ENCODE measurements at regions not wholly inside any gene's neighbourhood (a gene's known extent, or its start where the extent isn't known, plus 50 kb on each side); places are given as distances from the start of the nearest gene placed in this dataset.

DNA sequence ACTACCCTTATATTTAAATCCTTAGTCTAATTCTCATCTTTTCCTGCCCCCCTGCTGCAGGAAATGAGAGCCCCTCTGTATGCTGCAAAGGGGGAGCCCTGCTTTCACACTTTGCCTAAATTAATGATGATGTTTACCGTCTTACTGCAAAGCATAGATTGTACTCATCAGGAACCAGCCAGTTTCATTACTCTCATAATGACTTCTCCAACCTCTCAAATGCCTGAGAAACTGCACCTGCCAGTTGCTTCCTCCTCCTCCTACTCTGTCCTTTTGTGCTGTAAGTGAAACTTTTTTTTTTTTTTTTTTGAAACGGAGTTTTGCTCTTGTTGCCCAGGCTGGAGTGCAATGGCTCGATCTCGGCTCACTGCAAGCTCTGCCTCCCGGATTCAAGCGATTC, 101.7 kb downstream of the ADSS2 start:
- H2AFZ ChIP-seq = no peak overlapping the region
- peaks cover 16% of the 10 kb centered on the region for H3K4me1 ChIP-seq (replicated peaks; ENCODE audit: insufficient read depth)
- POLR2A ChIA-PET (ENCODE audit: unreplicated experiment) = no interaction called here

DNA sequence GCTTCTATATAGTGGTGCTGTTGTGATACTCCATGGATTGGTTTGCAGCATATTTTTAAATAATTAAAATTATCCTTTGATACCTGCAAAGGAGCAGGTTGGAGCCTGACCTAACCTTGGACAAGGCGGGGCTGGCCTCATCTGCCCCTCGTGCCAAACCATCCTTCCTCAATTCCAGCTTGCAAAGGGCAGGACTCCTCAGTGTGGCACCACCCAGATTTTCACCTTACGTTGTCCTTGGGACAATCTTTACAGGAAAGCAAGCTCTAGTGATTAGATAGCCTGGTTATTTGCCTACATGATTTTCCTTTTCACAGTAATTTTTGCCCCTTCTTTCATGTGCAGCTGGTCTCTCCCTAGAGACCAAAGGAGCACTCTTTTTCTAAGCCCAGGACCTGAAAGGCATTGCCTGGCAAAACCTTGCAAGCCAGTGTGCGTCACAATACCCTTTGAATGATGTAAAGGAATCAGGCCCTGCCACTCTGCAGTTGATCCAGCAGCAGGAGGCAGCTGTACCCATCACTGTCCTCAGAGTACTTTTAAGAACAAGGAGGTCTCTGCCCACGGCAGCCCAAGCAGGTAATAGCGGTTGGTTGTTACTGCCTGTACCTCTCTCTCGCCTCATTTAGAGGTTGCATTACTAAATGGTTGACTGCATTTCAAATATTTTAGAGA, 99.4 kb downstream of the ADSS2 start:
- POLR2A ChIA-PET (ENCODE audit: unreplicated experiment) = interaction anchor here (0.6 kb wide), 1 partner anchor 247 kb away, joined by 9 read pairs; no protein-coding TSS in a partner anchor
- Histone ChIP-seq H3K4me3 (no peak overlapping the region), H3K9me2 (ENCODE audit: insufficient read depth) (no peaks in the 10 kb centered on the region), H3K4me1 (replicated peaks; ENCODE audit: insufficient read depth) (peaks cover 16% of the 10 kb centered on the region), H3K79me2 (ENCODE audit: low read depth) (no peaks in the 10 kb centered on the region), H3K4me2 (no peak overlapping the region), H3K36me3 (ENCODE audit: low read depth) (no peaks in the 10 kb centered on the region), H3K27ac (no peak overlapping the region), H3K27me3 (ENCODE audit: insufficient read depth, low read depth) (no peaks in the 10 kb centered on the region), H4K20me1 (ENCODE audit: insufficient read depth) (no peaks in the 10 kb centered on the region), H2AFZ (no peak overlapping the region), H3K9me3 (ENCODE audit: insufficient read depth, low read depth) (no peaks in the 10 kb centered on the region), H3F3A (ENCODE audit: insufficient read depth, low read depth) (peaks cover 6% of the 10 kb centered on the region)
- CTCF ChIA-PET = no interaction called here
- DNase-seq = no peak
- intact Hi-C loops (cut with micrococcal nuclease; ENCODE audit: unreplicated experiment) = loop anchor here (5.0 kb wide), 1 partner anchor 50 kb away; no protein-coding TSS in a partner anchor
- BruUV-seq (replicated peaks) = no TSS peak
- TF ChIP-seq, protein P1, sequence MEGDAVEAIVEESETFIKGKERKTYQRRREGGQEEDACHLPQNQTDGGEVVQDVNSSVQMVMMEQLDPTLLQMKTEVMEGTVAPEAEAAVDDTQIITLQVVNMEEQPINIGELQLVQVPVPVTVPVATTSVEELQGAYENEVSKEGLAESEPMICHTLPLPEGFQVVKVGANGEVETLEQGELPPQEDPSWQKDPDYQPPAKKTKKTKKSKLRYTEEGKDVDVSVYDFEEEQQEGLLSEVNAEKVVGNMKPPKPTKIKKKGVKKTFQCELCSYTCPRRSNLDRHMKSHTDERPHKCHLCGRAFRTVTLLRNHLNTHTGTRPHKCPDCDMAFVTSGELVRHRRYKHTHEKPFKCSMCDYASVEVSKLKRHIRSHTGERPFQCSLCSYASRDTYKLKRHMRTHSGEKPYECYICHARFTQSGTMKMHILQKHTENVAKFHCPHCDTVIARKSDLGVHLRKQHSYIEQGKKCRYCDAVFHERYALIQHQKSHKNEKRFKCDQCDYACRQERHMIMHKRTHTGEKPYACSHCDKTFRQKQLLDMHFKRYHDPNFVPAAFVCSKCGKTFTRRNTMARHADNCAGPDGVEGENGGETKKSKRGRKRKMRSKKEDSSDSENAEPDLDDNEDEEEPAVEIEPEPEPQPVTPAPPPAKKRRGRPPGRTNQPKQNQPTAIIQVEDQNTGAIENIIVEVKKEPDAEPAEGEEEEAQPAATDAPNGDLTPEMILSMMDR (conservative IDR thresholded peaks at IDR 0.05) = no peak

More for the DNA sequence above, 101.7 kb downstream of the ADSS2 start:
- no peaks in the 10 kb centered on the region for H4K20me1 ChIP-seq (ENCODE audit: insufficient read depth)
- no peaks in the 10 kb centered on the region for H3K36me3 ChIP-seq (ENCODE audit: low read depth)
- no peaks in the 10 kb centered on the region for H3K79me2 ChIP-seq (ENCODE audit: low read depth)
- no peak overlapping the region for H3K27ac ChIP-seq
- no peak for DNase-seq
- H3K9me2 ChIP-seq (ENCODE audit: insufficient read depth) = no peaks in the 10 kb centered on the region
- no TSS peak for BruUV-seq (replicated peaks)
- peaks cover 6% of the 10 kb centered on the region for H3F3A ChIP-seq (ENCODE audit: insufficient read depth, low read depth)
- TF ChIP-seq, protein P1 (conservative IDR thresholded peaks at IDR 0.05) = no peak
- no peak for TF ChIP-seq EZH2 (IDR thresholded peaks at IDR 0.05; ENCODE audit: low read depth)
- CTCF ChIA-PET = no interaction called here
- no peak overlapping the region for H3K4me3 ChIP-seq
- H3K27me3 ChIP-seq (ENCODE audit: insufficient read depth, low read depth) = no peaks in the 10 kb centered on the region
- intact Hi-C loops (cut with micrococcal nuclease; ENCODE audit: unreplicated experiment) = loop anchor here (5.0 kb wide), 1 partner anchor 48 kb away; no protein-coding TSS in a partner anchor
- no peak overlapping the region for H3K4me2 ChIP-seq
- no peaks in the 10 kb centered on the region for H3K9me3 ChIP-seq (ENCODE audit: insufficient read depth, low read depth)

DNA sequence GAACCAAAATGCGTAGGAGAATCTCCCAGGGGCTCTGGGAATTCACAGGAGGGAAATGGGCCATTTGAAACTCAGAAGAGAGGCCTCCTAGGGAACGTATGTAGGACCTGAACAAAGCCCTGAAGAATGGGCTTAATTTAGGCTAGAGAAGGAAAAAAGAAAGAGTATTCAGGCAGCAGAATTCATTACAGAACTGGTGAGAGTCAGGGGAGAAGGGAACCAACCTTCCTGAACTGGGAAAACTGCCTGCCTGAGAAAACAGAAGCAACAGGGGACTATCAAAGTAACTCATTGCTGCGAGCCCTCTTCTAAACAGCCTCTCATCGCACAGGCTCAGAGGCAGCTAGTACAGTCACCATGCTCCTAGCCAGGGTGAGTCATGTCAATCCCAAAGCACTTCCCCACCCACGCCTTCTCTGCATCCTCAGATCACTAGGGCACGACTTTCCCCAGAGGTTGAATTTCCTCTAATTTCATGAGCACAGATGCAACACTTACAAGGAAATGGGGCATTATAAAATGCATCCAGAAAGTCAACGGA, 98.1 kb downstream of the ADSS2 start:
- H3K79me2 ChIP-seq (ENCODE audit: low read depth) = no peaks in the 10 kb centered on the region
- H4K20me1 ChIP-seq (ENCODE audit: insufficient read depth) = no peaks in the 10 kb centered on the region
- peak overlapping the region; percentile 49 for H3K4me2 ChIP-seq
- H3F3A ChIP-seq (ENCODE audit: insufficient read depth, low read depth) = peaks cover 6% of the 10 kb centered on the region
- no TSS peak for BruUV-seq (replicated peaks)
- peak; percentile 73 to 91 for DNase-seq
- no peaks in the 10 kb centered on the region for H3K9me2 ChIP-seq (ENCODE audit: insufficient read depth)
- H3K27me3 ChIP-seq (ENCODE audit: insufficient read depth, low read depth) = no peaks in the 10 kb centered on the region
- H2AFZ ChIP-seq = peak overlapping the region; percentile 71
- no peak for TF ChIP-seq EZH2 (IDR thresholded peaks at IDR 0.05; ENCODE audit: low read depth)
- TF ChIP-seq, protein P1 (conservative IDR thresholded peaks at IDR 0.05) = no peak
- peaks cover 16% of the 10 kb centered on the region for H3K4me1 ChIP-seq (replicated peaks; ENCODE audit: insufficient read depth)
- ChIA-PET POLR2A (ENCODE audit: unreplicated experiment) (no interaction called here), CTCF (no interaction called here)
- H3K9me3 ChIP-seq (ENCODE audit: insufficient read depth, low read depth) = no peaks in the 10 kb centered on the region
- no peaks in the 10 kb centered on the region for H3K36me3 ChIP-seq (ENCODE audit: low read depth)
- no peak overlapping the region for H3K4me3 ChIP-seq
- intact Hi-C loops (cut with micrococcal nuclease; ENCODE audit: unreplicated experiment) = loop anchor here (5.0 kb wide), 1 partner anchor 51 kb away; no protein-coding TSS in a partner anchor
- H3K27ac ChIP-seq = peak overlapping the region; percentile 78

Data from PC-9 (cell line).